ENCODE measurements at regions not wholly inside any gene's neighbourhood (a gene's known extent, or its start where the extent isn't known, plus 50 kb on each side); places are given as distances from the start of the nearest gene placed in this dataset.

- H4K8ac ChIP-seq (ENCODE audit: extremely low read depth, insufficient read depth, low read length), result no peak overlapping the region
- no peak overlapping the region for H3K27ac ChIP-seq (ENCODE audit: low read depth, low read length)
- H4K91ac ChIP-seq (replicated peaks; ENCODE audit: insufficient read length, low read length), result no peak overlapping the region
- H2BK120ac ChIP-seq (replicated peaks; ENCODE audit: low read depth, low read length), result no peak overlapping the region
- H2AFZ ChIP-seq (ENCODE audit: low read length), result no peak overlapping the region
- H3K18ac ChIP-seq (ENCODE audit: extremely low read depth, low read length), result no peak overlapping the region
- H2BK5ac ChIP-seq (ENCODE audit: low read depth, low read length), result no peak overlapping the region
- H4K5ac ChIP-seq (ENCODE audit: insufficient read length, low read depth, low read length), result no peak overlapping the region
- H3K9me3 ChIP-seq (ENCODE audit: insufficient read depth in 2 of 2, low read depth in 1 of 2, low read length in 1 of 2), result no peaks in the 10 kb centered on the region
- H3K79me1 ChIP-seq (ENCODE audit: low read depth, low read length), result no peaks in the 10 kb centered on the region
- FAIRE-seq, result no peak
- H3K36me3 ChIP-seq (ENCODE audit: control insufficient read depth in 2 of 4, insufficient read depth in 4 of 4, low read length in 3 of 4), result no peaks in the 10 kb centered on the region
- ChIA-PET POLR2A (ENCODE audit: partially characterized antibody) (no interaction called here), CTCF (ENCODE audit: partially characterized antibody) (interaction anchor here (2.4 kb wide), 1 partner anchor 57 kb away, joined by 8 read pairs; no protein-coding TSS in a partner anchor)
- TF ChIP-seq KDM1A (IDR thresholded peaks at IDR 0.05; ENCODE audit: borderline replicate concordance, low read length), result no peak
- TF ChIP-seq RAD21 (IDR thresholded peaks at IDR 0.05 in 1 of 2, conservative IDR thresholded peaks at IDR 0.05 in 1 of 2; ENCODE audit: low read depth in 2 of 2, low read length in 2 of 2), result no peak
- TF ChIP-seq NRF1 (IDR thresholded peaks at IDR 0.05; ENCODE audit: low read depth, low read length), result no peak
- TF ChIP-seq HDAC6 (IDR thresholded peaks at IDR 0.05; ENCODE audit: low read depth, low read length), result no peak
- no peak for TF ChIP-seq JUND (IDR thresholded peaks at IDR 0.05; ENCODE audit: low read length)
- TF ChIP-seq TAF7 (optimal IDR thresholded peaks at IDR 0.05; ENCODE audit: borderline replicate concordance, low read depth, low read length), result no peak
- TF ChIP-seq YY1 (IDR thresholded peaks at IDR 0.05; ENCODE audit: low read depth, low read length), result no peak
- TF ChIP-seq SIX5 (IDR thresholded peaks at IDR 0.05; ENCODE audit: low read depth, low read length), result no peak
- no peak for TF ChIP-seq SRF (IDR thresholded peaks at IDR 0.05; ENCODE audit: low read depth, low read length)
- TF ChIP-seq GTF2F1 (IDR thresholded peaks at IDR 0.05; ENCODE audit: borderline replicate concordance, low read depth, low read length), result no peak
- TF ChIP-seq POLR2AphosphoS5 (IDR thresholded peaks at IDR 0.05; ENCODE audit: low read depth, low read length), result no peak
- TF ChIP-seq HDAC2 (IDR thresholded peaks at IDR 0.05; ENCODE audit: borderline replicate concordance in 1 of 2, low read depth in 2 of 2, low read length in 2 of 2), result no peak
- no peak for TF ChIP-seq CBX8 (IDR thresholded peaks at IDR 0.05; ENCODE audit: borderline replicate concordance, low read depth, low read length)
- DNase-seq (ENCODE audit: low read depth in 1 of 2, low spot score in 2 of 2), result no peak
- no peak overlapping the region for H3K4me2 ChIP-seq (ENCODE audit: insufficient read depth in 1 of 2, low read depth in 2 of 2, low read length in 2 of 2)
- H2BK15ac ChIP-seq (ENCODE audit: low read length), result no peak overlapping the region
- H3K23ac ChIP-seq (ENCODE audit: insufficient read length), result no peak overlapping the region
- no peak overlapping the region for H3K56ac ChIP-seq (replicated peaks; ENCODE audit: insufficient read length, low read depth, low read length)
- H2BK12ac ChIP-seq (ENCODE audit: low read depth, low read length), result no peak overlapping the region
- H3K23me2 ChIP-seq (ENCODE audit: low read depth, low read length), result no peaks in the 10 kb centered on the region
- H3K27me3 ChIP-seq (replicated peaks in 1 of 4; ENCODE audit: control insufficient read depth in 3 of 4, extremely low read depth in 1 of 4, insufficient read depth in 3 of 4, low read length in 3 of 4), result no peaks in the 10 kb centered on the region
- 95% methylated on average over 5 of the region's 5 CpGs; no CpG with 5 or more reads in 1 of the 2 experiments for WGBS, 2 experiments (ENCODE audit: extremely low coverage in 1 of 2, insufficient coverage in 1 of 2, insufficient read length in 1 of 2, insufficient replicate concordance in 2 of 2, low coverage in 1 of 2, low lambda C conversion rate in 2 of 2, missing lambda C conversion rate in 1 of 2)
- no peak overlapping the region for H3K4ac ChIP-seq (replicated peaks; ENCODE audit: insufficient read length, low read depth, low read length)
- no peaks in the 10 kb centered on the region for H4K20me1 ChIP-seq (replicated peaks in 1 of 2; ENCODE audit: control insufficient read depth in 1 of 2, insufficient read depth in 2 of 2, low read length in 2 of 2)
- no peaks in the 10 kb centered on the region for H3K4me1 ChIP-seq (replicated peaks in 1 of 4; ENCODE audit: control insufficient read depth in 3 of 4, insufficient read depth in 4 of 4, low read length in 3 of 4)
- H2AK5ac ChIP-seq (ENCODE audit: low read depth, low read length), result no peak overlapping the region
- no peak overlapping the region for H2BK20ac ChIP-seq (ENCODE audit: low read length)
- no peak overlapping the region for H3K9ac ChIP-seq (replicated peaks in 1 of 4; ENCODE audit: extremely low read depth in 1 of 4, low read depth in 3 of 4, low read length in 3 of 4)
- no peaks in the 10 kb centered on the region for H3K79me2 ChIP-seq (ENCODE audit: control insufficient read depth in 1 of 2, insufficient read depth in 2 of 2, low read length in 2 of 2)
- no peak overlapping the region for H3K14ac ChIP-seq (ENCODE audit: insufficient read length)
- H3K4me3 ChIP-seq (ENCODE audit: extremely low read depth in 1 of 4, insufficient read depth in 2 of 4, low read depth in 3 of 4, low read length in 4 of 4), result no peak overlapping the region
Measured at GRCh38 chr7:30221764-30222163, 62.6 kb upstream of the ZNRF2 start.

All from H1 (cell line).